NCI-H1930 (cell line): ENCODE measurements at regions not wholly inside any gene's neighbourhood (a gene's known extent, or its start where the extent isn't known, plus 50 kb on each side); places are given as distances from the start of the nearest gene placed in this dataset.

Source experiments
- DNase-seq, 2 experiments: peaks; one replicate each; lab custom pipeline; 2025; lab: John Stamatoyannopoulos, UW

DNA sequence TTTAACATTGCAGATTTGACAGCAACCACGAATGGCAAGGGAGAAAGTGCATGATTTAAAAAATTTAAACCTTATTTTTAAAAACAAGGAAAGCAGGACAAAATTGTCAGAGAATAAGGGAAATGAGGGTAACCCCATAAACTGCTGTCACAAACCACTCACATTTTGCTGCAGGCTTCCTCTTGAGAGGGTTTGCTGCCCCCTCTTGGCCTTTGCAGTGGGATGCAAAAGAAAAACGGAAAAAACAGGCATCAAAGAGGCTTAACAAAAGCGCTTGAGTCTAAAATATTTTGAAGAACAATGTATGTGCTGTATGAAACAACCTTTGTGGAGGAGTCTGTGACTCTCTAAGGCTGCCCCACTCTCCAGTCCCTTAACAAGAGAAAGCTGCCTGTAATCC lies 91.6 kb downstream of the TMX3 start:
- DNase-seq, result no peak

DNA sequence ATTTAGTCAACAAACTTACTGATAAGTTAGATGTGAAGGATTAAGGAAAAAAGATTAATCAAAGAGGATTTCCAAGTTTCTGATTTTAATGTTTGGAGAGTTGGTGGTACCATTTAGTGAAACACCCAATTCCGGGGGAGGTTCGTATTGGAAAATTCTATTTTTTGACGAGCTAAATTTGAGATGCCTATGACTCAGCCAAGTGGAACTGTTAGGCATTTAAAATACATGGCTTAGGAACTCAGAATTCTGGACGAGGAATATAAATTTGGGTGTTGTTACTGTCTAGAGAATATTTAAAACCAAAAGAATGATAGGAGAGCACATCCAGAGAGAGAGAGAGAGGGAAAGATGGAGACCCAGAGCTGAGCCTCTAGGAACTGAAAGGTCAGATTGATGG lies 103.6 kb downstream of the TMX3 start:
- DNase-seq, result no peak

DNA sequence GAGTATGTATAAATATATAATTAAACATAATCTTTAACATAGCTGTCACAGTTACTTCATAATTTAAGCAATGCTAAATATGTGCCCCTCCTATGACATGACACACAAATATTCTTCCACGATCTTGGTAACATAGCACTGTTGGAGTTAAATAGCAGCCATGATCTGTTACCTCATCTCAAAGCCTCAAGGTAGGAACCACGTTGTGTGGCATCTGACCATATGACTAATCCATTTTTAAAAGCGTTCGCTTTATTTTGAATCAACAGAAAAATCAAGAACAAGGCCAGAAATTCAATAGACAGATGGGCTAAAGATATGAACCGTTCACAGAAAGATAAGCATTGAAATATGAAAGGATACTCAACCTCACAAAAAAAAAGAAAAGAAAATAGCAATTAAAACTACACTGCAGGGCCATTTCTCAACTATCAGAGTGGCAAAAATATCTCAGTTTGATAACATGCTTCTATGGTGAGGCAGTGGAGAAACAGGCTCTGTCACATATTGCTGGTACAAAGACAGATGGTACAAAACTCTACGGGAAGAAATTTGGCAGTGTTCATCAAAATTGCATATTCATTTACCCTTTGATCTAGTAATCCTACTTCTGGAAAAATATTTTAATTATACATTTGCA lies 105.9 kb downstream of the TMX3 start:
- DNase-seq, result no peak

DNA sequence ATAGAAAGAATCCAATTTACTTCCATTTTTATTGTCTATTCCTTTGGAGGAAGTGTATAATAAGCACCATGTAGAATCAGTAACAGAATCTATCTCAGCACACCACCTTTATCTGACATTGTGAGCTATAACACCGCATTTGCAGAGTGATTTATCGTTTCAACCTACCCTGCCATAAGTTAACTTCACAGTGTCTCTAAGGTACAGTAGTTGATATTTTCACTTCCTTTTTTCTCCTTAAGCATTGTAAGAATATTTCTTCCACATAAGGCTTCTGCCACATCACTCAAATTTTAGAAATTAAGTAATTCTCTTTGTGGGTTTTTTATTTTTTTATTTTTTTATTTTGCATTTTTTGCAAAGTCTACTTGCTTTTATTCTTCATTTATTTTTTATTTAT lies 107.1 kb downstream of the TMX3 start:
- no peak for DNase-seq

DNA sequence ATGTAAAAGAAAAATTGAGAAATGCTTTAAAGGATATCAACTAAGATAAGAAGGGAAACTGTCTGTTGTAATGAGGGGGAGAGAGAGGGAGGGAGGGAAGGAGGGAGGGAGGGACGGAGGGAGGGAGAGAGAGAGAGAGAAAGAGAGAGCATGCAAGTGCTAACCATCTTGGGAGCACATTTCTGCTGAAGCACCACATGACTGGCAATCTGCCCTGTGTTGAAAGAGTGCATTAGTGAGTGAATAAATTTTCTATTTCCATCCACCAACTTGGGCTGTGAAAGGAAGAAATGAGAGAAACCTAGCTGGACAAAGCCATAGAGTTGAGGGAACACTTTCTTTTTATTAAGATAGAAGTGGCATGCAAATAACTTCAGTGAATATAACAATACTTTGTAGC lies 110.7 kb downstream of the TMX3 start:
- no peak for DNase-seq

DNA sequence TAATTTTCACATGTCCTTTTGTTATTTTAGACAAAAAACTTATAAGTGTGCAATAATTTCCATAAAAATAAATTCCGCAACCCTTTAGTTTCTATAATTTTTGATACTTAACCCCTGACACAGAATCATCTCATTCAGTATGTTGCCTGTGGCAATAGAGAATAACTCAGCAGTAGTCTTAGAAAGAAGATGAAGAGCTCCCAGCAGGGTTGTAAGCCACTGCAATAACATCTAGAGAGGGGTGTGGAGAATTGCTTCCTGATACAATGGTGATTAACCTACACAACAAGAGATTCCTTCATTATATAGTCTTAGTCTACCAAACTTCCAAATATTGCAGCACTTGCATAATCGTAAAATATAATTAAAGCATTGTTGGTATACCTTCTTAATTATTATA lies 118.9 kb downstream of the TMX3 start:
- DNase-seq, result no peak

DNA sequence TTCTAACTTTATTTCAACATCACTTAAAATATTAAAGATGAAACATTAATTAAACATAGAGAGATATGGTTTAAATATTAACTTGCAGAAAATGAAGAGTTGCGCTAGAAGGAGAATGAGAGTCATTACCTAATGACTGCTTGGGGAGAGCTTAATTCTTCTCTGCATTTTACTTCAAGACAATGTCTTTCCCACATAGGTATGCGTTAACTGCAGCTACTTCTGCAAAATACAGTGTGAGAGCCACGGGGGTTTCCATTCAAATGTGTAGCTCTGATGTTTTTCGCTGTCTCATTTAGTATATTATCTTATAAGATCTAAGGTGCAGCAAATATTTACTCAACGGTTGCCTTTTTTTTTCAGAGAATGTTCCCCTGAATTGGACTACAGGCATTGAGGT lies 126.7 kb downstream of the TMX3 start:
- no peak for DNase-seq

DNA sequence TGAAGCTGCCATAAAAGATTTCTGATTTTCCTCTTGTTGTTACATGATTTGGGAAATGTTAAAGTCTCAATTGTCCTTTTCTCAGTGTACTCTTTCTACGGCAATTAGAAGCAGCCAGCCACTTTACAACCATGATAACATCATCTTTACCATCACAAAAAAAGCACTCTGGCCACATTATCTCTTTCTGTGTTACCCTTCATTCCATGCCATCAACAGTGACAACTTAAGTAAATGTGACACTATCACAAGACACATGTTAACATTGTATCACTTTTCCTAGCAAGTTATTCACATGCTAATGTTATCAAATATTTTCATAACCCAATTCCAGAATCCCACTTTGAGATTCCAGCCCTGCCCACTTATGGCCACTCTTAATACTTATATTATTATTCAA lies 131.2 kb downstream of the TMX3 start:
- no peak for DNase-seq

DNA sequence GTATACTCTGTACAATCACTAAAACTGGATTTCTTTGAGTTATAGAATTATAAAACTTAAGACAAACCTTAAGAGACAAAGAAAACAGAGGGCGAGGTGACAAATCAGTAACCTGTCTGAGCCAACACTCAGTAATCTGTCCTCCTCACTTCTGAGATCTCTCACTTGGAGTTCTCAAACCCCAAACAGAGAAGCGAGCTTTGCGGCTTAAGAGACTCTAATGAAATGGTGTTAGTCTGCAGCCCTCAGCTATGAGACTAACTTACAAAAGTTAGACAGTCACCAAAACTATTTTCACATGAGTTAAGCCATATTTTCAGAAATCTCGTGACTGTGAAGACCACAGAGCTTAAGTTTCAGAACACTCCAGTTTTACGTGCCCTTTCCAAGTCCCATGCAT lies 140.6 kb downstream of the TMX3 start:
- DNase-seq, result no peak

DNA sequence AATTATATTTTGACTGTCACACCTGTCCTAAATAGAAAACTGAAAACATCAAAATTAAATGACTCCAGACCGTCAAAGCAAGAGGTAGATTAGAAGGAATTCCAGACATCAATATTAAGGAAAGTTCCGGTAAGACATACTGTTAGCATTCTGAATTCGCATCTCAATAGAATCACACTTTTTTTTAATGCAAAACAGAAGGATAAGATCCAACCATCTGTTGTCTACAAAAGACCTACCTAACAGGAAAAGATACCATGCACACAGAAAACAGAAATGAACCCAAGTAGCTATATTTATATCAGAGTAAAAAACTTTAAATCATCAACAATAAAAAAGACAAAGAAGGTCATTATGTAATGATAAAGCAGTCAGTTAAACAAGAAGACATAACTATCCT lies 145.0 kb downstream of the TMX3 start:
- DNase-seq, result no peak

DNA sequence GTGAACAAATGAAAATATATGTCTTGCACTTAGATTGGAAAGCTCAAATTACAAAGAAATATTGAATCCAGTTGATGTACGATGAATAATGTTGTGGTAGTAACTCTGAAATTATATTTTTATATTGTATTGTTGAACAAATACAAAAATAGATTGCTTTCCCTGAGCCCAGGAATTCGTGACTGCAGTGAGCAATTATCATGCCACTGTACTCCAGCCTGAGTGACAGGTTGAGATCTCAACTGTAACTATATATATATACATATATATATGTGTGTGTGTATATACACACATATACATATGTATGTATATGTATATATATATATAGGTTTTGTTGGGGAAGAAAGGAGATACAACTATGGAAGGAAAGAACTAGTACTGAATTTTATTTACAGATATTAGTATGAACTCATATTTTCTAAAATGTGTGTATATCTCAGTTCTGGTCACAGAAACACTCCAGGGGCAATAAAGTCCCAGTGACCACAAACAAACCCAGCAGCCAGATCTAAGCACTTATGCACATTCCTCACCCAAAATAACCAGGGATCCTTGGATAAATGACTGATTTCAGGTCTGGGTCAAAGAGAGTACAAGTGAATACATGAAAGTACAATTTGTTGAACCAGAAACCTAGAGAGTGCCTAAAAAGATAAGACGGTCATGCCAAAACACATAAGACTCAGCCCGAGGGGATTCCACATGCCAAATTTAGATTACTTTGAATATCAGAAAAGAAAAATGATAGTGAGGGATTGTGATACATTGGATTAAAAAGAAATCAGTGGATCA lies 146.3 kb downstream of the TMX3 start:
- no peak for DNase-seq

DNA sequence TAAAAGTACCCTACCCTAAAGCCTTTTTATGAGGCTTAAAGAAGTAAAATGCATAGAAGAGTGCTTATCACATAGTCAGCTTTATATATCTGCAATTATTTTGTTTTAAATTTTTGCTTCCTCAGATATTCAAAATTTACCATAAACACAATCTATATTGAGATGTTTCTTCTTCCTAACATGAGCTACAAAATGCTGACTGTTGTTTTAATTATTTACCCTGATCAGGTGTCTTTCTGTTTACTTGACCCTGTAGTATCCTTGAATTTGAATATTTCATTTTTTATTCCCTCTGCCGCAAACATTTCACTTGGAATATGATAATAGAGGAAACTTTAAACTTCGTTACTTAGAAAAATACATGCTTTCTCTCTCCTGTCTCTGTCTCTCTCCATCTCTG lies 147.9 kb downstream of the TMX3 start:
- DNase-seq, result no peak

DNA sequence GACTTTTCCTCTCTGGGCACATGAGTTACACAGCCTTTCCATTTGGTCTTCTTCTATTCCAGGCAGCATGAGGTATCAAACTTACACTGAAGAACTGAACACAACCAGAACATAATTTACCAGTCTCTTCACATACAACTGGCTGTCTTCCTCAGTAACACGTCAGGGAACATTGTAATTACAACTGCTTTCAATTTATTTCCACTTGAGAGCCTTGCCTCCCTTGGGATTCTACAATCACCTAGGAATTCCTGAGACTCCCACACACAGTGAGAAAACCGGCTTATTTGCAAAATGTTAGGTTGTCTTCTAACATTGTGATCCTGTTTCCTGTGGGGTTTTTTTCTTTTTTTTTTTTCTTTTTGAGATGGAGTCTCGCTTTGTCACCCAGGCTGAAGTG lies 149.9 kb downstream of the TMX3 start:
- no peak for DNase-seq

DNA sequence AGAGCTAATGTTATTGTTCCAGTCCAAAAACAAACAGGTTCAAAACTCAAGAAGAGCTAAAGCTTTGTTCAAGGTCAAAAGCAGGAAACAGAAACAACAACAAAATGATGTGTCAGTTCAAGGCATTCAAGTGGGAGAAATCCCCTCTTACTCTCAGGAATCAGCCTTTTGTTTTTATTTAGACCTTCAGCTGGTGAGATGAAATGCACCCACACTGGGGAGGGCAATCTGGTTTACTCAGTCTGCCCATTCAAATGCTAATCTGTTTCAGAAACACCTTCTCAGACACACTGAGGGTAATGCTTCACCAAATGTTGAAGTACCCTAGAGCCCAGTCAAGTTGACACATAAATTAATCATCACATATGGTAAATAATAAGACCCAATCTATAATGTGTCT lies 150.6 kb downstream of the TMX3 start:
- no peak for DNase-seq

DNA sequence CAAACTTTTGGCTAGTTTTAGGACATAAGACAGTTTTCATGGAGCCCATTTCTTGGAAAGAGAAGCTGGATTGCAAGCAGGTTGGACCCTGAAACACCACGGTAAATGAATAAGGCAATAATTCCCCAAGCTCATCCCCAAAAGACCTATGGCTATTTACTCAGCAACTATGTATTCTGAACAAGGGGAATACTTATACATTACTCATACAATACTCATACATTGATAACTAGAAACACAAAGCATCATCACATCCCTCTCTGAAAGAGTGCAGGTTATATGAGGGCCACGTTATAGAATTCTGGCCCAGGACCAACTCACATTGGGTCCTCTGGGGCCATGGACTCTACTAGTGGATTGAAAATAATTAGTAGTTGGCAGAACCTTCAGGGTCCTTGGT lies 154.8 kb downstream of the TMX3 start:
- no peak for DNase-seq

DNA sequence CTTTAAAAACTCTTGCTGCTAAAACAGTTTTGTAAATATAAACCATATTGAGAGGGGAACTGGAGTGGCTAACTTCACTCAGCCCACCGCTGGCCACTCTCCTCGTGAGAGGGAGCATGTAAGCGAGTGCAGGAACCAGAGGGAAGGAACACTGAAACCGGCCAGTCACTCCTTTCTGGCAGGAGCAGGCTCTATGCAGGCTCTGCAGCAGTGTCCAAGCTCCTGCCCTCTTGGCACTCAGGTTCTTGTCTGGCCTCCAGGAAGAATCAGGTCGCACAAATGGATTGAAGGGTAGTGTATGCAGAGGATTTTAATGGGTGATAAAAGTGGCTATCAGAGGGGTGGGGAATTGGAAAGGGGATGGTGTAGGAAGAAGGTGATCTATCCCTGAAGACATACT lies 157.7 kb downstream of the TMX3 start:
- no peak for DNase-seq

DNA sequence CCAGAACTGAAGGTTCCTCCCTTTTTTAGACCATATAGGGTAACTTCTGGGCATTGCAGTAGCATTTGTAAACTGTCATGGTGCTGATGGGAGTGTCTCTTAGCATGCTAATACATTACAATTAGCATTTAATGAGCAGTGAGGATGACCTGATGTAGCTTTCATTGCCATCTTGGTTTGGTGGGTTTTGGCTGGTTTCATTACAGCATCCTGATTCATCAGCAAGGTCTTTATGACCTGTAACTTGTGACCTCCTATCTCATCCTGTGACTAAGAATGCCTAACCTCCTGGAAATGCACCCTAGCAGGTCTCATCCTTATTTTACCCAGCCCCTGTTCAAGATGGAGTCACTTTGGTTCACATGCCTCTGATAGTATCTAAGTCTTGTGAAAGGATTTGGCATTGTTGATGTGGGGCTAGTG lies 159.0 kb downstream of the TMX3 start:
- no peak for DNase-seq

DNA sequence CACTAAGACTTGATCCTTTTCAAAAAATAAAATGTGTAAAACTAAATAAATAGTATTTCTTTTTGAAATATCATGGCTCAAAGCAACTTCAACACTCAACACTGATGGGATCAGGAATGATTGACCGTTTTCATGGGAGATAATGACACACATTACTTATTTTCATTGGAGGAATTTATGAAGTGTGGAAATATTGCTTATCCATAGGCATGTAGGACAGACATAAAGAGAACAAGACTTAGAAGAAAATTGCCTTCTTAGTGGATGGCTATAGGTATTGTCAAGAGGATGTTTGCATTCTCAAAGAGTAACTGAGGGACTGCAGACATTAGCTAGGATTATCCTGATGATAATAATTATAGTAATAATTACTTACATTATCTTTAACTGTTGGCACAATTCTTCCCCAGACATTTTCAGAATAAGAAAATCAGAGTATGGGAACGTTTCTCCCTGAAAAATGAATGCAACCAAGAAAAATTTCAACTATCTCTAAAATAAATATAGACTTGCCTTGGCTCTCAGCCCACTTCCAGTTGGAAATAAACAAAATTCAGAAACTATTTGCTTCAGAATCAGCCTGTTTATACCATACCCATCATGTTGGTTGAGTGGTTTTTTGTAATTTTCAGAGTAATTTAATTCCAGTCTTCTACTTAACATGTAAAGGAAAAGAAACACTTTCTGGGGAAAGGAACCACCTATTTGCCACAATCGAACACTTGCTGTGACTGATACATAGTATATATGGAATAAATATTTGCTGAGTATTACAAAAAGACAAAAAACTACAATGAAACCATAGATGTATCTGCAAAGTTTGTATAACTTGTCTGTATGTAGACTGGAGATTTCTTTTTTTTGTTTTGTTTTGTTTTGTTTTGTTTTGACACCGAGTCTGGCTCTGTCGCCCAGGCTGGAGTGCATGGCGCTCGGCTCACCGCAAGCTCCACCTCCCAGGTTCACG lies 165.7 kb downstream of the TMX3 start:
- DNase-seq, result no peak

DNA sequence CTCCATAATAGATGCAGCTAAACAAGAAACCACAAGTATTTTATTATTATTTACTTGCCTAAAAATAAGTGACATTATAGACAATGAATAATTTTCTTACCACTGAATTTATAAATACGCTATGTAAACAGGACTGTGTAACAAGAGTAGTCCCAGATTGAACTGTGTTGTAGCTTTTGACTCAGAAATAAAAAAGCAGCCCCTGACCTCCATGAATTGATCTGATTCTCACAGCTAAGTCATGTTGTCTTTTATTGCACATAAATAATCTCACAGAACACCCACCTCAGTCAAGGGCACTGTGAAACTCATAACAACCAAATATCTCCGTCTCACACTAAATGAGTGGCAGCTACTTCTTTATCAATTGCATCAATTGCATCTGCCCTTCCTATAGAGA lies 171.6 kb downstream of the TMX3 start:
- DNase-seq, result no peak

DNA sequence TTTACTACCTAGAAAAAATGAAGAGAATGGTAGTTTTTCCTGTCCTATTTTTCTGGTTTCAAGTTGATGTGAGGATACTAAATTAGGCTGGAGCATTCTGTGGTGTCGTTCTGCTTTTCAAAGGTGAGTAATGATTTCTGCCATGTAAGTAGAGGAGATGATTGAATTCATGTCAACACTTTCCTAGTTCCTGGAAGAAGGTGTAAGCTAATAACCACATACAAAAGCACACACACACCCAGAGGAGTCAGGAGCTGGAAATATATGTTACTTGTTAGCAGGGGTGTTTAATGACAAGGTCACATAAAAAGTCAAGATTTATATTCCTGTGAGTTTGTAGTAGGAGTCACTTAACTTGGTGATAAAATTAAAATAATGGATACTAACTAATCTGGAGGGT lies 172.1 kb downstream of the TMX3 start:
- no peak for DNase-seq

DNA sequence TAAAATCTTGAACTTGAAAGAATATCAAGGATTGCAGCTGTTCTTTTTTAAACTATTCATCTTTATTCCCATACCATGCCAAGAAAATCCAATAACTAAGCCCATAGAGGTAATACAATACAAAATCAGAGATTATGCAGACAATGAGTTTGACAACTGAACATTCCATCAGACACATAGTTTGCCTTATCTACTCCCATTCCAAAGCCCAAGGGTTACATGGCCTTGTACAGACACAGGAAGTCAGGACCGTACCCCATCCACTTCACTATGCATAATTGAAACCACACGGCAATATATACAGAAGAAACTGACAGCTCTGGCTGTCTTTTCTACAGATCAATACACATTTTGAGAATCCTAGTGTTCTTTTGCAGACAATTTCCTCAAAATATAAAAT lies 181.3 kb downstream of the TMX3 start:
- no peak for DNase-seq

DNA sequence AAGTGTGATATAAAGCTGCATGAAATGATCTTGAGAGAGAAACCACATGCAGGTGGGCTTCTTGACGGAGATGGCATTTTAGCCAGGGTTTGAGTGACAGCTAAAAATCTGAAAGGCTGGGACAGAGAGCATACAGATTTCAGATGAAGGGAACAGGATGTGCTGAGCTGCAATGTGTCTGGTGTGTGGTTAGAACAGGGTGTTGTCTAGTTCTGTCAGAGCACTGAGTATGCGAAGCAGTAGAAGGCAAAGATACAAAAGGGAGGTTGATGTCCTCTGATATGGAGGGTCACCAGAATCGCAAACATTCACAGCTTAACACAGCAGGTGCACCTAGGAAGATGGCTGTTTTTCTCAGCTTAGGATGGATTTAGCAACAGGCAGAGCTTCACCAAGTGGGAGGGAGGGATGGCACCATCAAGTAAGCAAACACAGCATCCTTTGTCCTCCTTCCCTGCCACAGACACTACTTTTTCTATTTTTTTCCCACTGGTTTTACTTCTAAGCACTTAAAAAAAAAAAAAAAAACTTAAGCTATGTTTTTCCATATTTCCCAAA lies 182.5 kb downstream of the TMX3 start:
- DNase-seq, result no peak

DNA sequence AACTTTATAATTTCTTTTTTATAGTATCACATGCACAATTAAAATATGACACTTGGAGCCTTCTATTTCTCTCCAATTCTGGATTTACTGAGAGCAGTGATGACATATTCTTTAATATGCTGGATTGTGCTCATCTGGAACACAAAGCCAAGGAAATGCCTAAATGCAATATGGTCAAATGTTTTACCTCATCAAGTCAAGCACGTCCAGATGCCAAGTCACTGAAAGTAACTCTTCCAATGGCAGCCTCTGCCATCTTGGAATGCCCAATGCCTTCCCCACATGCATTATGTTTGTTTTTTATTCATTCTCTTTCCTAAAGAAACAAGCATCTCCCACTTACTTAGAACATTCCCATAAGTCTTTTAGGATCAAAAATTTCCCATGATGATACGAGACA lies 189.8 kb downstream of the TMX3 start:
- no peak for DNase-seq
